SK-N-MC (cell line): ENCODE measurements at regions not wholly inside any gene's neighbourhood (a gene's known extent, or its start where the extent isn't known, plus 50 kb on each side); places are given as distances from the start of the nearest gene placed in this dataset.

Source experiments
- EZH2 ChIP-seq: fragments of 200-600 bp; sonication (generic); IDR thresholded peaks from one replicate; pipeline ENCODE4 v1.6.1; 2017; ENCODE audit warnings: antibody characterized with exemption
- POLR2AphosphoS5 ChIP-seq: IDR thresholded peaks from 2 replicates; pipeline ENCODE4 v1.6.1; 2012; ENCODE audit warnings: mild to moderate bottlenecking, low read depth, low read length, borderline replicate concordance

DNA sequence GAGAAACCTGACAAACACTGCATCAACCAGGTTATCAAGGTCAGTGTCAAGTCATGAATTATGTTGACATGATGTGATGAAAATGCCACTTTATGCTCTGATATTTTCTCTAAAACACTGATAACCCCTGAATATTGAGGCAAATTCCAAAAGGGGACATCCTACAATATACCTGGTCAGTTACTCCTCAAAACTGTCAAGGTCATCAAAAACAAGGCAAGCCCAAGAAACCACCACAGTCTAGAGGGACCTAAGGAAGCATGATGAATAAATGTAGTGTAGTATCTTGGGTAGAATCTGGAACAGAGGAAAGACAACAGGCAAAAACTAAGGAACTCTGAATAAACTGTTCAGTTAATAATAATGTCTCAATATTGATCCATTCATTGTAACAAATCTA, 275.3 kb upstream of the THRB start:
- no peak for TF ChIP-seq POLR2AphosphoS5
- no peak for TF ChIP-seq EZH2
